ENCODE measurements at regions not wholly inside any gene's neighbourhood (a gene's known extent, or its start where the extent isn't known, plus 50 kb on each side); places are given as distances from the start of the nearest gene placed in this dataset.

DNA sequence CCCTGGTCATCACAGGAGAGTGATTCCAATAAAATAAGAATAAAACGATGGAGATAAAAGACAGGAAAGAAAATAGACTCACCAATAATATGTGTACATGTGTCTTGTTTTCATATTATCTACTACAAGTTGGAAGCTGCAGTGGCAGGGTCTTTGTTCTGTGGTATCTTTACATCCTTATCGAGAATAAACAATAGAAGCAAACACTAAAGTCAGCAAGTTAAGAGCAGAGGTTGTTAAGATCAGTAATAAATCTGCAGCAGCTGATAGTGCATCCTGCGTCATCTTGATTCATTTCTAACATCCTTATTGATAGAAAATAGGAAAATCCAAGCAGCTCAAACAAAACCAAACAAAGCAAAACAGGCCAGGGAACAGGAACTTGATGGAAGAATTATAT is 107.4 kb downstream of the RPS29 start:
- TF ChIP-seq, protein P1, sequence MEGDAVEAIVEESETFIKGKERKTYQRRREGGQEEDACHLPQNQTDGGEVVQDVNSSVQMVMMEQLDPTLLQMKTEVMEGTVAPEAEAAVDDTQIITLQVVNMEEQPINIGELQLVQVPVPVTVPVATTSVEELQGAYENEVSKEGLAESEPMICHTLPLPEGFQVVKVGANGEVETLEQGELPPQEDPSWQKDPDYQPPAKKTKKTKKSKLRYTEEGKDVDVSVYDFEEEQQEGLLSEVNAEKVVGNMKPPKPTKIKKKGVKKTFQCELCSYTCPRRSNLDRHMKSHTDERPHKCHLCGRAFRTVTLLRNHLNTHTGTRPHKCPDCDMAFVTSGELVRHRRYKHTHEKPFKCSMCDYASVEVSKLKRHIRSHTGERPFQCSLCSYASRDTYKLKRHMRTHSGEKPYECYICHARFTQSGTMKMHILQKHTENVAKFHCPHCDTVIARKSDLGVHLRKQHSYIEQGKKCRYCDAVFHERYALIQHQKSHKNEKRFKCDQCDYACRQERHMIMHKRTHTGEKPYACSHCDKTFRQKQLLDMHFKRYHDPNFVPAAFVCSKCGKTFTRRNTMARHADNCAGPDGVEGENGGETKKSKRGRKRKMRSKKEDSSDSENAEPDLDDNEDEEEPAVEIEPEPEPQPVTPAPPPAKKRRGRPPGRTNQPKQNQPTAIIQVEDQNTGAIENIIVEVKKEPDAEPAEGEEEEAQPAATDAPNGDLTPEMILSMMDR (conservative IDR thresholded peaks at IDR 0.05; ENCODE audit: low read depth, low read length), result no peak
- TF ChIP-seq EZH2phosphoT487 (IDR thresholded peaks at IDR 0.05; ENCODE audit: borderline replicate concordance, low read length) (no peak), EZH2 (IDR thresholded peaks at IDR 0.05; ENCODE audit: low read length, unreplicated experiment) (no peak)
